Fibroblast of villous mesenchyme (primary cell): ENCODE measurements at regions not wholly inside any gene's neighbourhood (a gene's known extent, or its start where the extent isn't known, plus 50 kb on each side); places are given as distances from the start of the nearest gene placed in this dataset.
"Not testable (repeated sequence)": the region's sequence is repeated elsewhere in the genome, so short reads cannot be mapped to it uniquely, and the experiment has no call there.

Experiments
- DNase-seq: peaks from one replicate; pipeline ENCODE4 v3.0.0-alpha.2; 2010; ENCODE audit warnings: low read depth
- H3K4me3 ChIP-seq: 2 replicates; pipeline ENCODE4 v1.5.1; 2011; ENCODE audit warnings: low read depth, mild to moderate bottlenecking, low read length
- TF ChIP-seq, protein P1 (sequence below): IDR thresholded peaks from 2 replicates; pipeline ENCODE4 v1.5.1; 2012; ENCODE audit warnings: low read depth, mild to moderate bottlenecking, low read length; ENCODE audit not compliant: insufficient read depth

DNA sequence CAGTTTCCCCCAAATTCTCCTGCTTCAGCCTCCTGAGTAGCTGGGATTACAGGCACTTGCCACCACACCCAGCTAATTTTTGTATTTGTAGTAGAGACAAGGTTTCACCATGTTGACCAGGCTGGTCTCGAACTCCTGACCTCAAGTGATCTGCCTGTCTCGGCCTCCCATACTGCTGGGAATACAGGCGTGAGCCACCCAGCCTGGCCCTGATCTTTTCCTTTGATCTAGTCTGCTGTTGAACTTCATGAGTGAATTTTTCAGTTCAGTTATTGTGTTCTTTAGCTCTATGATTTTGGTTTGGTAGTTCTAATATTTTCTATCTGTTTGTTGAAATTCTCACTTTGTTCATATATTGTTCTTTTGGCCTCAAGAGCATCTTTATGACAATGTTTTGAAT, 83.4 kb upstream of the RAP2C start:
- H3K4me3 ChIP-seq, DNase-seq: not testable (repeated sequence)

DNA sequence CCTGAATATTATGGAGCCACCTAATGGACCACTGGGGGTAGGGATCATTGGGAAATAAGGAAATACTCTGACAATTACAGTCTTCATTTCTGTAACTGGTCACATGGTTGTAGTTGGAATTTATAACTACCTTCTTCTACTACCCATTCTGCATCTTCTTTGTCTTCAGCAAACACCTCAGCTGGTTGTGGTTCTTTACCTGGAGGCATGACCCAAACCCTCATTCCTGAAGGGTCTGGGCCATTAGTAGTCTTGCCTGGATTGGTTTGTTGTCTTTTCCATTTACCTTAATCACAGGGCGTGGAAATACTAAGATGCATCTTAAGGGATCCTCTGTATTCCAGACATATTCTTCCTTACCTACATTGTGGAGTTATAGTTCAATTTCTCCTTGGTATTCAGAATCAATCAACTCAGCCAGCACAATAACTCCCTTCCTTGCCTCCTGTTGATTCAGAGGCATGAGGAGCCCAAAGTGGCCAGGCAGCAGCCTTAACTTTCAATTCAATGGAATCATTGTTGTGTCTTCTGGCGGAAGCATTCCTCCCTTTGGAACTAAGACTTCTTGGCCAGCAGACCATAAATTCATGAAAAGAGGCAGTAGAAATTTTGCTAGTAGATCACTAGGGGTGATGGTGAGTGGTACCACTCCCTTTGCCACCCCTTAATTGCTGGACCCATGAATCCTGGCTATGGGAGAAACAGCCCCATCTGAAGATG, 75.7 kb upstream of the RAP2C start:
- H3K4me3 ChIP-seq, result no peak overlapping the region
- DNase-seq, result no peak
- TF ChIP-seq, protein P1, sequence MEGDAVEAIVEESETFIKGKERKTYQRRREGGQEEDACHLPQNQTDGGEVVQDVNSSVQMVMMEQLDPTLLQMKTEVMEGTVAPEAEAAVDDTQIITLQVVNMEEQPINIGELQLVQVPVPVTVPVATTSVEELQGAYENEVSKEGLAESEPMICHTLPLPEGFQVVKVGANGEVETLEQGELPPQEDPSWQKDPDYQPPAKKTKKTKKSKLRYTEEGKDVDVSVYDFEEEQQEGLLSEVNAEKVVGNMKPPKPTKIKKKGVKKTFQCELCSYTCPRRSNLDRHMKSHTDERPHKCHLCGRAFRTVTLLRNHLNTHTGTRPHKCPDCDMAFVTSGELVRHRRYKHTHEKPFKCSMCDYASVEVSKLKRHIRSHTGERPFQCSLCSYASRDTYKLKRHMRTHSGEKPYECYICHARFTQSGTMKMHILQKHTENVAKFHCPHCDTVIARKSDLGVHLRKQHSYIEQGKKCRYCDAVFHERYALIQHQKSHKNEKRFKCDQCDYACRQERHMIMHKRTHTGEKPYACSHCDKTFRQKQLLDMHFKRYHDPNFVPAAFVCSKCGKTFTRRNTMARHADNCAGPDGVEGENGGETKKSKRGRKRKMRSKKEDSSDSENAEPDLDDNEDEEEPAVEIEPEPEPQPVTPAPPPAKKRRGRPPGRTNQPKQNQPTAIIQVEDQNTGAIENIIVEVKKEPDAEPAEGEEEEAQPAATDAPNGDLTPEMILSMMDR, result no peak

DNA sequence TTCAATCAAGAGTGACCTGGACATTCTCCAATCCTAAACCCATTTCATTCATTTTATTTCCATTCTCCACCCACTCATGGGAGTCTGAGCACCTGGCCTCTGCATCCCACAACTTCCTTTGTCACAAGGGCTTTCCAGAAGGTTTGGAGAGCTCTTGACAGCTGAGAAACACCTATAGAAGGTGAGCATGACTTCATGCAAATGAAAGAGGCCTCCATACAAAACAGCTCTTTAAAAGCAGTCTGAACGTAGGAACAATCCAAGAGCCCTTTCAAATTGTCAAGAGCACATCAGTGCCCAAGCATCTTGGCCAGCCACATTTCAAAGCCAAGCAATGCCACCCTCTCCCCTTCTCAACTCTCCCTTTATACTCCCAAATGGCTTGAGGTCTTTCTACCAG, 74.9 kb upstream of the RAP2C start:
- TF ChIP-seq, protein P1, result no peak
- no peak for DNase-seq
- no peak overlapping the region for H3K4me3 ChIP-seq

DNA sequence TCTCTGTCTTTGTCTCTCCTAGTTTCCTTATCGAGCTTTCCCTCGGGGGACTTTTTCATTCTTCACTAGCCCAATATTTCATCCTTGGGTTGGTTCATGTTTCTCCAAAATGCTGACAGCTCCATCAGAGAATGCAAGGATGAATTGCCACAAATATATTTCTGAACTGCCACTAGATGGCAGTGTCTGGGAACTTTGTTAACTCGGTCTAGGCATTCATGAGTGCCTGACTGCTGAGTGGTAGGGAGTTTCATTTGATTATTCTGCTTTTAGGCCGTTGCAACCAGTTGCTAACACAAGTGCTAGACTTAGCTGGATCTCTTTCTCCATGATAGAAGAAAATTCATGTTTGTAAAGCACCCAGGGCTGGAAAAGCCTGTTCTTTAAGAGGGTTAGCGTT, 73.5 kb upstream of the RAP2C start:
- TF ChIP-seq, protein P1, result peak; percentile 63
- DNase-seq, result peak; percentile 71
- no peak overlapping the region for H3K4me3 ChIP-seq

DNA sequence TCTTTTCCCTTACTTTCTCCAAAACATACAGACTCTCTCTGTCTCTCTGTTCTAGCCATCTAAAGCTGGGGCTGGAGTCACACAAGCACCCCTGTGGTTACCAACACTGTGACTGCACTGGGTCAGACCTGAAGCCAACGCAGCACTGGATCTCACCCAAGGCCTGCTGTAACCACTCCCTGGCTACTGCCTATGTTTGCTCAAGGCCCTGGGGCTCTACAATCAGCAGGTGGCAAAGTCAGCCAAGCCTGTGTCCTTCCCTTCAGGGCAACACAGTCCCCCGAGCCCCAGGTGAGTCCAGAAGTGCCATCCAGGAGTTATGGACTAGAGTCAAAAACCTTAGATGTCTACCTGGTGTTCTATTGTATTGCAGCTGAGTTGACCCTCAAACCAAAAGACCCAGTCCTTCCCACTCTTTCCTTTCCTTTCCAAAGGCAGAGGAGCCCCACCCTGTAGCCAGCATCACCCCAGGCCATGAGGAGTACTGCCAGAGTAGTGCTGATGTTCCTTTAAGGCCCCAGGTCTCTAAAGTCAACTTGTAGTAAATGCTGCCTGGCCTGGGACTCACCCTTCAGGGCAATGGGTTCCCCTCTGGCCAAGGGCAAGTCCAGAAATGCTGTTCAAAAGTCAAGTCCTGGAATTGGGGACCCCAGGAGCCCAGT, 58.8 kb upstream of the RAP2C start:
- no peak for DNase-seq
- no peak overlapping the region for H3K4me3 ChIP-seq
- TF ChIP-seq, protein P1, result no peak

DNA sequence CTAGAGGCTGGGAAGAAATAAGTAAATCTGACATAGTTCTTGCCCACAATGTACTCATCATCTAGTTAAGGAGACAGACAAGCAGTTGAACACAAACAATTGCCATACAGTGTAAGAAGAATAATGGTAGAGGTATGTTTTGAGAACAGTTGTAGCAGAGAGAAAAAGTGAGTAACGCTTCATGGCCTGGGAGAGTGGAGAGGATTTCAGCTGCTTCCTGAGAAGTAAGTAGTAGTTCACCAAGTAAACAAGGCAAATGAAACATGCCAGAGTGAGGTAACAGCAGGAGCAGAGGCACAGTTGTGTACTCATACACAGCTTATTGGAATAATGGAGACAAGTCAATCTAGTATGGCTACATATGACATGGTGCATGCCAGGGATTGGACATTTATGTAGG, 53.6 kb upstream of the RAP2C start:
- no peak overlapping the region for H3K4me3 ChIP-seq
- TF ChIP-seq, protein P1, result no peak
- DNase-seq, result no peak

DNA sequence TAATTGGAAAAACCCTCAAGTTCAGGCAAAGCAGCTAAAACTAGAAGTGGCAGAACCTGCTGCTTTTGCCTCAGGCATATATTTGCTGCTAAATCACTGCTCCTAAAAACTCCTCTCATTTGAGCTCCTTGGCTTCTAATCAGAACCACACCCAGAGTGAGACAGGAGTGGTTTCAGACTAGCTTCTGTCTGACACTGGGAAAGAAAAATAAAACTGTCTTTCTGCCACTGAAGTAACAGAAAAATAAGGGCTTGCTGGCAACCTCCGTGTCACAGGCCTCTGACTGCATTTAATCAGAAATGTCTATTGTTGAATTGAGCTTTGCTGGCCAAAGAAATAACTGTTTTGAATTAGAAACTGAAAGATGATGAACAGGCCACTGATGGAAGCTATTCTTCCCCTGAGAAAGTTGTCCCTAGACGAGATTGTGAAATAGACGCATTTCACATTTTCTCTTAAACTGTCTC, 52.1 kb upstream of the RAP2C start:
- peak; percentile 57 for DNase-seq
- no peak overlapping the region for H3K4me3 ChIP-seq
- TF ChIP-seq, protein P1, result no peak
